HEK293 (cell line): ENCODE measurements at regions not wholly inside any gene's neighbourhood (a gene's known extent, or its start where the extent isn't known, plus 50 kb on each side); places are given as distances from the start of the nearest gene placed in this dataset.

ENCODE experiments used
- CTCF ChIA-PET: fragments of 350-600 bp; formaldehyde crosslinking; extraction: SDS; loops from one replicate; lab custom pipeline; 2021; ENCODE audit warnings: antibody characterized with exemption; lab: Yijun Ruan, JAX
- POLR2A ChIA-PET: fragments of 300-600 bp; formaldehyde crosslinking; extraction: SDS; loops from one replicate; lab custom pipeline; 2020; ENCODE audit warnings: antibody characterized with exemption, inconsistent platforms; lab: Yijun Ruan, JAX
- H3K27ac ChIP-seq: fragments of 200-500 bp; sonication (Bioruptor generic); 2 replicates; pipeline ENCODE4 v1.5.1; 2014; ENCODE audit warnings: low read depth, low read length, control low read depth, inconsistent platforms; ENCODE audit errors: extremely low read depth
- H3K36me3 ChIP-seq, 2 experiments: fragments of 200-500 bp in 1 of 2; sonication (Bioruptor generic) in 1 of 2; 1 replicate in 1 of 2; 2 replicates in 1 of 2; pipeline ENCODE4 v1.5.1; 2014 to 2017; ENCODE audit warnings: inconsistent platforms in 2 of 2, low read length in 2 of 2; ENCODE audit not compliant: control insufficient read depth in 2 of 2, insufficient read depth in 1 of 2
- H3K4me1 ChIP-seq: fragments of 200-500 bp; sonication (Bioruptor generic); 2 replicates; pipeline ENCODE4 v1.5.1; 2014; ENCODE audit warnings: mild to moderate bottlenecking, low read length, inconsistent platforms; ENCODE audit not compliant: control insufficient read depth, insufficient read depth
- H3K4me3 ChIP-seq: 2 replicates; pipeline ENCODE4 v1.5.1; 2011; ENCODE audit warnings: low read depth, mild to moderate bottlenecking, control low read depth, low read length, moderate library complexity
- H3K9me3 ChIP-seq: fragments of 200-500 bp; sonication (Bioruptor generic); 2 replicates; pipeline ENCODE4 v1.5.1; 2014; ENCODE audit warnings: low read depth, low read length, inconsistent platforms; ENCODE audit not compliant: control insufficient read depth, insufficient read depth
- IKZF3 ChIP-seq: fragments of 450-650 bp; IDR thresholded peaks from 2 replicates; pipeline ENCODE4 v1.5.0; 2018; ENCODE audit warnings: missing biosample characterization, mild to moderate bottlenecking, missing genetic modification characterization, moderate library complexity
- PRDM1 ChIP-seq: fragments of 450-650 bp; formaldehyde crosslinking; IDR thresholded peaks from 2 replicates; pipeline ENCODE4; 2016; ENCODE audit warnings: missing biosample characterization, missing genetic modification characterization
- RBAK ChIP-seq: fragments of 450-650 bp; formaldehyde crosslinking; IDR thresholded peaks from 2 replicates; pipeline ENCODE4 v1.5.1; 2016; ENCODE audit warnings: missing biosample characterization, missing genetic modification characterization
- SETDB1 ChIP-seq: IDR thresholded peaks from one replicate; pipeline ENCODE4 v1.6.1; 2017; ENCODE audit warnings: mild to moderate bottlenecking, low read length, moderate library complexity, mixed read lengths; ENCODE audit not compliant: insufficient read length
- ZBTB7A ChIP-seq: fragments of 450-650 bp; formaldehyde crosslinking; IDR thresholded peaks from 2 replicates; pipeline ENCODE4 v1.5.1; 2016; ENCODE audit warnings: low read depth, missing biosample characterization, missing genetic modification characterization
- ZNF132 ChIP-seq: fragments of 450-650 bp; formaldehyde crosslinking; IDR thresholded peaks from 2 replicates; pipeline ENCODE4 v1.5.1; 2017; ENCODE audit warnings: missing biosample characterization, missing genetic modification characterization, borderline replicate concordance
- ZNF140 ChIP-seq: fragments of 450-650 bp; formaldehyde crosslinking; IDR thresholded peaks from 2 replicates; pipeline ENCODE4 v1.5.1; 2016; ENCODE audit warnings: missing biosample characterization, missing genetic modification characterization
- ZNF211 ChIP-seq: fragments of 450-650 bp; formaldehyde crosslinking; IDR thresholded peaks from 2 replicates; pipeline ENCODE4 v1.5.1; 2016; ENCODE audit warnings: low read depth, missing biosample characterization, missing genetic modification characterization
- ZNF221 ChIP-seq: fragments of 450-650 bp; formaldehyde crosslinking; IDR thresholded peaks from 2 replicates; pipeline ENCODE4 v1.5.1; 2017; ENCODE audit warnings: missing biosample characterization, missing genetic modification characterization, borderline replicate concordance
- ZNF248 ChIP-seq: fragments of 450-650 bp; formaldehyde crosslinking; IDR thresholded peaks from 2 replicates; pipeline ENCODE4 v1.5.1; 2017; ENCODE audit warnings: missing biosample characterization, missing genetic modification characterization
- ZNF335 ChIP-seq: fragments of 450-650 bp; formaldehyde crosslinking; conservative IDR thresholded peaks from 2 replicates; pipeline ENCODE4 v1.5.1; 2016; ENCODE audit warnings: missing biosample characterization, missing genetic modification characterization
- ZNF354C ChIP-seq: fragments of 450-650 bp; formaldehyde crosslinking; IDR thresholded peaks from 2 replicates; pipeline ENCODE4 v1.5.1; 2016; ENCODE audit warnings: missing biosample characterization, missing genetic modification characterization, low read depth, borderline replicate concordance
- ZNF423 ChIP-seq: fragments of 450-650 bp; formaldehyde crosslinking; IDR thresholded peaks from 2 replicates; pipeline ENCODE4 v1.5.1; 2016; ENCODE audit warnings: missing biosample characterization, missing genetic modification characterization
- ZNF529 ChIP-seq: fragments of 450-650 bp; formaldehyde crosslinking; IDR thresholded peaks from 2 replicates; pipeline ENCODE4 v1.5.1; 2017; ENCODE audit warnings: missing genetic modification characterization, missing biosample characterization; ENCODE audit not compliant: insufficient replicate concordance
- ZNF571 ChIP-seq: fragments of 450-650 bp; formaldehyde crosslinking; IDR thresholded peaks from 2 replicates; pipeline ENCODE4 v1.5.0; 2017; ENCODE audit warnings: missing biosample characterization, missing genetic modification characterization
- TF ChIP-seq, protein P1 (sequence below): fragments of 450-650 bp; formaldehyde crosslinking; IDR thresholded peaks from 2 replicates; pipeline ENCODE4 v1.5.1; 2016; ENCODE audit warnings: missing biosample characterization, missing genetic modification characterization
- TF ChIP-seq, protein P2 (sequence below): fragments of 450-650 bp; formaldehyde crosslinking; IDR thresholded peaks from 2 replicates; pipeline ENCODE4 v1.5.1; 2017; ENCODE audit warnings: missing biosample characterization, mild to moderate bottlenecking, missing genetic modification characterization, moderate library complexity
- TF ChIP-seq, protein P3 (sequence below): fragments of 450-650 bp; formaldehyde crosslinking; IDR thresholded peaks from 2 replicates; pipeline ENCODE4 v1.5.0; 2017; ENCODE audit warnings: missing biosample characterization, missing genetic modification characterization, borderline replicate concordance
- TF ChIP-seq, protein P4 (sequence below): fragments of 450-650 bp; formaldehyde crosslinking; IDR thresholded peaks from 2 replicates; pipeline ENCODE4 v1.5.1; 2016; ENCODE audit warnings: missing biosample characterization, missing genetic modification characterization
- TF ChIP-seq, protein P5 (sequence below): fragments of 450-650 bp; formaldehyde crosslinking; IDR thresholded peaks from 2 replicates; pipeline ENCODE4 v1.5.1; 2016; ENCODE audit warnings: missing biosample characterization, missing genetic modification characterization

DNA sequence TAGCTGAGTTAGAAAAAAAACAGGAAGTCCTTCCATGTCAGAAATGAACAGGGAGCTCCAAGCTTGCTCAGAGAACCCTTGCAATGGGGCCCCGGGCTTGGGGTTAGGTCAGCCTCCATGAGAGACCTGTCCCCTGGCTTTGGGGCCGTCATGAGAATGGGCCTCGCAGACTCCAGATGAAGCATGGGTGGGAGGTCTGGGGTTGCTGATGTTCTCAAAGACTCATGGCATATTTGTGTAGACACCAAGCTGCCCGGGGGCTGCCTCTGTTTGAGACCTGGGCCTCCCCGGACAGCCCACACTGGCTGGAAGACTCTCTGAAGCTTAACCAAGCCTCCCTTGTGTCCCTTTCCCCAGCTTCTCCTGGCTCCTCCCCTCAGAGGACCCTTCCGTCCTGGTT, 186.3 kb downstream of the IRX2 start:
- H3K36me3 ChIP-seq: no peaks in the 10 kb centered on the region
- no peaks in the 10 kb centered on the region for H3K4me1 ChIP-seq
- no peak overlapping the region for H3K4me3 ChIP-seq
- CTCF ChIA-PET: no interaction called here
- no peak for TF ChIP-seq IKZF3 (tag by site-specific recombination)
- no peak for TF ChIP-seq ZNF571 (tag by site-specific recombination)
- no peak for TF ChIP-seq ZNF529 (tag by site-specific recombination)
- TF ChIP-seq ZNF132 (tag by site-specific recombination): no peak
- TF ChIP-seq, protein P1, sequence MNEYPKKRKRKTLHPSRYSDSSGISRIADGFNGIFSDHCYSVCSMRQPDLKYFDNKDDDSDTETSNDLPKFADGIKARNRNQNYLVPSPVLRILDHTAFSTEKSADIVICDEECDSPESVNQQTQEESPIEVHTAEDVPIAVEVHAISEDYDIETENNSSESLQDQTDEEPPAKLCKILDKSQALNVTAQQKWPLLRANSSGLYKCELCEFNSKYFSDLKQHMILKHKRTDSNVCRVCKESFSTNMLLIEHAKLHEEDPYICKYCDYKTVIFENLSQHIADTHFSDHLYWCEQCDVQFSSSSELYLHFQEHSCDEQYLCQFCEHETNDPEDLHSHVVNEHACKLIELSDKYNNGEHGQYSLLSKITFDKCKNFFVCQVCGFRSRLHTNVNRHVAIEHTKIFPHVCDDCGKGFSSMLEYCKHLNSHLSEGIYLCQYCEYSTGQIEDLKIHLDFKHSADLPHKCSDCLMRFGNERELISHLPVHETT (tag by site-specific recombination): no peak
- TF ChIP-seq ZNF221 (tag by site-specific recombination): no peak
- no peak for TF ChIP-seq ZNF335
- TF ChIP-seq ZNF354C (tag by site-specific recombination): no peak
- no peak for TF ChIP-seq ZNF423 (tag by site-specific recombination)
- no peak for TF ChIP-seq RBAK (tag by site-specific recombination)
- no peak for TF ChIP-seq ZNF248
- TF ChIP-seq ZNF140 (tag by site-specific recombination): no peak
- TF ChIP-seq, protein P2, sequence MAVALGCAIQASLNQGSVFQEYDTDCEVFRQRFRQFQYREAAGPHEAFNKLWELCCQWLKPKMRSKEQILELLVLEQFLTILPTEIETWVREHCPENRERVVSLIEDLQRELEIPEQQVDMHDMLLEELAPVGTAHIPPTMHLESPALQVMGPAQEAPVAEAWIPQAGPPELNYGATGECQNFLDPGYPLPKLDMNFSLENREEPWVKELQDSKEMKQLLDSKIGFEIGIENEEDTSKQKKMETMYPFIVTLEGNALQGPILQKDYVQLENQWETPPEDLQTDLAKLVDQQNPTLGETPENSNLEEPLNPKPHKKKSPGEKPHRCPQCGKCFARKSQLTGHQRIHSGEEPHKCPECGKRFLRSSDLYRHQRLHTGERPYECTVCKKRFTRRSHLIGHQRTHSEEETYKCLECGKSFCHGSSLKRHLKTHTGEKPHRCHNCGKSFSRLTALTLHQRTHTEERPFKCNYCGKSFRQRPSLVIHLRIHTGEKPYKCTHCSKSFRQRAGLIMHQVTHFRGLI (tag by site-specific recombination): no peak
- TF ChIP-seq, protein P3, sequence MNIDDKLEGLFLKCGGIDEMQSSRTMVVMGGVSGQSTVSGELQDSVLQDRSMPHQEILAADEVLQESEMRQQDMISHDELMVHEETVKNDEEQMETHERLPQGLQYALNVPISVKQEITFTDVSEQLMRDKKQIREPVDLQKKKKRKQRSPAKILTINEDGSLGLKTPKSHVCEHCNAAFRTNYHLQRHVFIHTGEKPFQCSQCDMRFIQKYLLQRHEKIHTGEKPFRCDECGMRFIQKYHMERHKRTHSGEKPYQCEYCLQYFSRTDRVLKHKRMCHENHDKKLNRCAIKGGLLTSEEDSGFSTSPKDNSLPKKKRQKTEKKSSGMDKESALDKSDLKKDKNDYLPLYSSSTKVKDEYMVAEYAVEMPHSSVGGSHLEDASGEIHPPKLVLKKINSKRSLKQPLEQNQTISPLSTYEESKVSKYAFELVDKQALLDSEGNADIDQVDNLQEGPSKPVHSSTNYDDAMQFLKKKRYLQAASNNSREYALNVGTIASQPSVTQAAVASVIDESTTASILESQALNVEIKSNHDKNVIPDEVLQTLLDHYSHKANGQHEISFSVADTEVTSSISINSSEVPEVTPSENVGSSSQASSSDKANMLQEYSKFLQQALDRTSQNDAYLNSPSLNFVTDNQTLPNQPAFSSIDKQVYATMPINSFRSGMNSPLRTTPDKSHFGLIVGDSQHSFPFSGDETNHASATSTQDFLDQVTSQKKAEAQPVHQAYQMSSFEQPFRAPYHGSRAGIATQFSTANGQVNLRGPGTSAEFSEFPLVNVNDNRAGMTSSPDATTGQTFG (tag by site-specific recombination): no peak
- TF ChIP-seq ZNF211: no peak
- TF ChIP-seq PRDM1: no peak
- TF ChIP-seq, all 188 proteins: peak for 0
- no peaks in the 10 kb centered on the region for H3K9me3 ChIP-seq
- no peak overlapping the region for H3K27ac ChIP-seq
- POLR2A ChIA-PET: no interaction called here

DNA sequence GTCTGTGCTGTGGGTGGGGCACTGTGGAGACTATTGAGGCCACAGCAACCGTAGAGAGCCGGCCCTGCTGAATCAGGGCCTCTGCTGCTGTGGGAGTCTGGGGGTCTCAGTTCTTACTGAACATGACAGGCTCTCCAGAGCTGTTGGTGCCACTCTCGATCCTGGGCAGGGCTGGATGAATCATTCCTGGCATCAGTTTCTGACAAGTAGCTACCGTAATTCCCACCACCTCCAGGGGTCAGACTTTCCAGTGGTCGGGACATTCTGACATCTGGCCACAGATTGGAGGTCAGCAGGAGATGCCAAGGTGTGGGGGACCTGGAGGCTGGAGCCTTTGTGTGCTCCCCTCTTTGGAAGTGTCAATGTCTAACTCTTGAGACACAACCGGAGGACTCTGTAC, 188.4 kb downstream of the IRX2 start:
- CTCF ChIA-PET: interaction anchor here (0.6 kb wide), 1 partner anchor 98 kb away, joined by 3 read pairs; no protein-coding TSS in a partner anchor
- Histone ChIP-seq H3K36me3 (no peaks in the 10 kb centered on the region), H3K4me1 (no peaks in the 10 kb centered on the region), H3K4me3 (no peak overlapping the region), H3K9me3 (no peaks in the 10 kb centered on the region), H3K27ac (no peak overlapping the region)
- POLR2A ChIA-PET: no interaction called here
- TF ChIP-seq SETDB1 (no peak), ZNF571 (tag by site-specific recombination) (no peak), ZBTB7A (no peak)
- TF ChIP-seq, protein P4, sequence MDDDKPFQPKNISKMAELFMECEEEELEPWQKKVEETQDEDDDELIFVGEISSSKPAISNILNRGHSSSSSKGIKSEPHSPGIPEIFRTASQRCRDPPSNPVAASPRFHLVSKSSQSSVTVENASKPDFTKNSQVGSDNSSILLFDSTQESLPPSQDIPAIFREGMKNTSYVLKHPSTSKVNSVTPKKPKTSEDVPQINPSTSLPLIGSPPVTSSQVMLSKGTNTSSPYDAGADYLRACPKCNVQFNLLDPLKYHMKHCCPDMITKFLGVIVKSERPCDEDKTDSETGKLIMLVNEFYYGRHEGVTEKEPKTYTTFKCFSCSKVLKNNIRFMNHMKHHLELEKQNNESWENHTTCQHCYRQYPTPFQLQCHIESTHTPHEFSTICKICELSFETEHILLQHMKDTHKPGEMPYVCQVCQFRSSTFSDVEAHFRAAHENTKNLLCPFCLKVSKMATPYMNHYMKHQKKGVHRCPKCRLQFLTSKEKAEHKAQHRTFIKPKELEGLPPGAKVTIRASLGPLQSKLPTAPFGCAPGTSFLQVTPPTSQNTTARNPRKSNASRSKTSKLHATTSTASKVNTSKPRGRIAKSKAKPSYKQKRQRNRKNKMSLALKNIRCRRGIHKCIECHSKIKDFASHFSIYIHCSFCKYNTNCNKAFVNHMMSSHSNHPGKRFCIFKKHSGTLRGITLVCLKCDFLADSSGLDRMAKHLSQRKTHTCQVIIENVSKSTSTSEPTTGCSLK: no peak
- TF ChIP-seq, protein P5, sequence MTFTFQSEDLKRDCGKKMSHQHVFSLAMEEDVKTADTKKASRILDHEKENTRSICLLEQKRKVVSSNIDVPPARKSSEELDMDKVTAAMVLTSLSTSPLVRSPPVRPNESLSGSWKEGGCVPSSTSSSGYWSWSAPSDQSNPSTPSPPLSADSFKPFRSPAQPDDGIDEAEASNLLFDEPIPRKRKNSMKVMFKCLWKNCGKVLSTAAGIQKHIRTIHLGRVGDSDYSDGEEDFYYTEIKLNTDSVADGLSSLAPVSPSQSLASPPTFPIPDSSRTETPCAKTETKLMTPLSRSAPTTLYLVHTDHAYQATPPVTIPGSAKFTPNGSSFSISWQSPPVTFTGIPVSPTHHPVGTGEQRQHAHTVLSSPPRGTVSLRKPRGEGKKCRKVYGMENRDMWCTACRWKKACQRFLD (tag by site-specific recombination): no peak
